AG09319 (cell line): ENCODE measurements at regions not wholly inside any gene's neighbourhood (a gene's known extent, or its start where the extent isn't known, plus 50 kb on each side); places are given as distances from the start of the nearest gene placed in this dataset.

Experiments
- DNase-seq: peaks from one replicate; pipeline ENCODE4 v3.0.0-alpha.2; 2010; ENCODE audit warnings: low read depth; ENCODE audit errors: extremely low read depth
- TF ChIP-seq, protein P1 (sequence below): IDR thresholded peaks from 2 replicates; pipeline ENCODE4 v1.5.1; 2011; ENCODE audit warnings: low read depth, mild to moderate bottlenecking, inconsistent platforms, low read length, moderate library complexity

DNA sequence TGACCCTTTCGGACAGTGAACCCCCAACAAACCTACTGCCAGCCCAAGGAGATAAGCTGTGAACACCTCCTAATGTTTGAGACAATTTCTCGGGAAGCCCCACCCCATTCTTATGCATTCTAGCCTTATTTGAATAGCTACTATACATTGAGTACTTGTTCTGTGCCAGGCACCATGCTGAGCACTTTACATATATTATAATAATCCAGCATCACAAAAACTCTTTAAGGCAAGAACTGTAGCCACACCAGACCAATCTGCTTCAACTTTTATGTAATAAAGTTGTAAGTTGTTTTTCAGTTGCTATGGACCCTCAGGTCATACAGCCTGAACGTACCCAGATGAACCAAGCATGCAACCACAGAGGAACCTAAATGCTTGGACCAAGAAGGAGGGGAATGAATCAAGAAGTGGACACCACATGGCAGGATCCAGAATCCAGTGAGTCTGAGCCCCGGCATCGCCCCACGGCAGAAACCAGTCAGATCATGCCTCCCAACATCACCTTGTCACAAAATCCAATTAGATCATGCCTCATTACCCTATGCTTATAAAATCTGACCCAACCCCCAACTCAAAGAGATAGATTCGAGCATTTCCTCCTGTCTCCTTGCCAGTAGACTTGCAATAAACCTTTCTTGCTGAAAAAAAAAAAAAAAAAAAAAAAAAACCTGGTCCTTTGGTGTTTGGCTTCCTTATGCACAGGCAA, 225.0 kb downstream of the QDPR start:
- DNase-seq = no peak
- TF ChIP-seq, protein P1, sequence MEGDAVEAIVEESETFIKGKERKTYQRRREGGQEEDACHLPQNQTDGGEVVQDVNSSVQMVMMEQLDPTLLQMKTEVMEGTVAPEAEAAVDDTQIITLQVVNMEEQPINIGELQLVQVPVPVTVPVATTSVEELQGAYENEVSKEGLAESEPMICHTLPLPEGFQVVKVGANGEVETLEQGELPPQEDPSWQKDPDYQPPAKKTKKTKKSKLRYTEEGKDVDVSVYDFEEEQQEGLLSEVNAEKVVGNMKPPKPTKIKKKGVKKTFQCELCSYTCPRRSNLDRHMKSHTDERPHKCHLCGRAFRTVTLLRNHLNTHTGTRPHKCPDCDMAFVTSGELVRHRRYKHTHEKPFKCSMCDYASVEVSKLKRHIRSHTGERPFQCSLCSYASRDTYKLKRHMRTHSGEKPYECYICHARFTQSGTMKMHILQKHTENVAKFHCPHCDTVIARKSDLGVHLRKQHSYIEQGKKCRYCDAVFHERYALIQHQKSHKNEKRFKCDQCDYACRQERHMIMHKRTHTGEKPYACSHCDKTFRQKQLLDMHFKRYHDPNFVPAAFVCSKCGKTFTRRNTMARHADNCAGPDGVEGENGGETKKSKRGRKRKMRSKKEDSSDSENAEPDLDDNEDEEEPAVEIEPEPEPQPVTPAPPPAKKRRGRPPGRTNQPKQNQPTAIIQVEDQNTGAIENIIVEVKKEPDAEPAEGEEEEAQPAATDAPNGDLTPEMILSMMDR = no peak

DNA sequence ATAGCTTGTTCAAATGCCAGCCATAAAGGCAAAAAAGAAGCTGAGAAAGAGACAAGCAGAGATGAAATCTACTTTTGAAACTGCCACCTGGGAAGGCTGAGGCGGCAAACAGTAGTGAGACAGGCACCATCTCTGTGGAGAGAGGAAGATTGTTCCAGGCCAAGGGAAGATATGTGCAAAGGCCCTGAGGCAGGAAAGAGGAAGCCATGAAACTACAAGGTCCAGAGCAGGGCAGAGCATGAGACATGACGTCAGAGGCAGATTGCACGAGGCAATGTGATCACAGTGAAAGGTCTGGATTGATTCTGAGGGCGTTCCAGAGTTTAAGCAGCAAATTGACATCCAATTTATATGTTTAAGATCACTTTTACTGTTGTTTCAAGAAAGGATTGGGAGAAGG, 226.1 kb downstream of the QDPR start:
- TF ChIP-seq, protein P1 = no peak
- no peak for DNase-seq

DNA sequence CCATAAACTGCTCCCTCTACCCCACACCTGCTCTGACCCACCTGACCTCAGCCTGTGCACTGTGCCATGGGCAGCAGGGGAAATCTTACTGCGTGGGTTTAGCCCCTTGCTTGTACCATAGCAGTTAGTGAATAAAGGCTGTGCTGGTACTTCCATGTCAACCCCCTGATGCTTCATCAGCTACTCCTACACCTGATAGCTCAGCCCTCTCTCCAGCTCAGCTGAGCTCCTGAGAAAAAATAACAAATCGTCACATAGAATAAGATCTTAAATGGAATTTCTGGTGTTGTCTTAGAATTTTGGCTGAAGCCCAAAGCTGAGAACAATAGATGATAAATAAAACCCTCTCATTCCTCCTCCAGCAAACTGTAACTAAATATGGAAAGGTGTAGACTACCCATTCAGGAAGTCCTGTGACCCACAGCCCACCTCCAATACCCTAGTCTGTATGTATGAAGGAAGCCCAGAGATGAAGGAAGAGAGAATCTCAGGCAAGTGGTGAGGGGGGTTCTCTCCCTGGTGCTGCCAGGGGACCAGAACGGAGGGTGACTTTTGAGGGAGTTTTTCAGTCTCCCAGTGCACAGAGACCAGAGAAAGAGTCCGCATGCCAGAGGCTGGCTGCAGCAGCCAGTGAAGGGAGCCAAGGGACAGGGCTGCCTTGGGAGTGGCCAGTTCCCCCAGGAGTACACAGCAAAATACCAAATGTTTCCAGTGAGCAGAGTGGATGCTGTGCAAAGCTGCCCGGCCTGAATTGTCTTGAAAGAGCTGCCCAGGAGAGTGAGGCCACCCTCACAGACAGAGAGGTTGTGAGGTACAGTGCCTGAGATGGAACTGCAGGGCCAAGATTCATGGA, 227.3 kb downstream of the QDPR start:
- TF ChIP-seq, protein P1 = no peak
- no peak for DNase-seq

DNA sequence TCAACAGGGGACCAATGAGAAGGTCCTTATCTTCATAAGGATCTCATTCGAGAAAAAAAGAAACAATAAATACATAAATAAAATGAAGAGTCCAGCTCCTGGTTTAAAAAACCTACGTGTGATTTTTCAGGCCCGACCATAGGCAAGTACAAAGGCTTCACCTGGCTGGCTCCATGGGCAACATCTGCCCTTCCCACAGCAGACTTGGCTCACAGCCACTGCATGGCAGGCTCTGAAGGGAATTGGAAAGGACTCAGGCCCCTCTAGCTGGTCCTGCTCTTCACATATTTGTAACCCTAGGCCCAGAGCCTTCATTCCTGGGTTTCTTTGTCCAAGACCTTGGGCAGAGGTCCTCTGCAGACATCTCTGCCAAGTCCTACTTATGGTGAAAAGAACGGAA, 228.1 kb downstream of the QDPR start:
- no peak for DNase-seq
- TF ChIP-seq, protein P1 = no peak

DNA sequence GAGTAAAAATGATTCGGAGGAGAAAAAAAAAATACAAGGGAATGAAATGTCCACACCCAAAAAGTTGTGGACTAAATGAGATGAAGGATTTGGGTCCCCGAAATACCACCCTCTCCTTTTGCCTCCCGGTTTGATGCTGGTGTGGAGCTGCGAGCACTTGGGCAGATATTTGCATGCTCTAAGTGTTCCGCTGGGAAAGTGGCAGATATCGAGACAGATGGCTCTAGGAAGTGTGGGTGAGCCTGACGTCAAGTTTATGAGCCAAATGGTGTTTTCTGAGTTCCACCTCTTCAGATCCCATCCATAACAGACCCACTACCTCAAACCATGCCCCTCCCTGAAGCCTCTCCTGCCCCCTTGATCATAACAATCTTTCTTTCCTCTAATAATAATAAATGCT, 228.6 kb downstream of the QDPR start:
- DNase-seq = no peak
- TF ChIP-seq, protein P1 = no peak

DNA sequence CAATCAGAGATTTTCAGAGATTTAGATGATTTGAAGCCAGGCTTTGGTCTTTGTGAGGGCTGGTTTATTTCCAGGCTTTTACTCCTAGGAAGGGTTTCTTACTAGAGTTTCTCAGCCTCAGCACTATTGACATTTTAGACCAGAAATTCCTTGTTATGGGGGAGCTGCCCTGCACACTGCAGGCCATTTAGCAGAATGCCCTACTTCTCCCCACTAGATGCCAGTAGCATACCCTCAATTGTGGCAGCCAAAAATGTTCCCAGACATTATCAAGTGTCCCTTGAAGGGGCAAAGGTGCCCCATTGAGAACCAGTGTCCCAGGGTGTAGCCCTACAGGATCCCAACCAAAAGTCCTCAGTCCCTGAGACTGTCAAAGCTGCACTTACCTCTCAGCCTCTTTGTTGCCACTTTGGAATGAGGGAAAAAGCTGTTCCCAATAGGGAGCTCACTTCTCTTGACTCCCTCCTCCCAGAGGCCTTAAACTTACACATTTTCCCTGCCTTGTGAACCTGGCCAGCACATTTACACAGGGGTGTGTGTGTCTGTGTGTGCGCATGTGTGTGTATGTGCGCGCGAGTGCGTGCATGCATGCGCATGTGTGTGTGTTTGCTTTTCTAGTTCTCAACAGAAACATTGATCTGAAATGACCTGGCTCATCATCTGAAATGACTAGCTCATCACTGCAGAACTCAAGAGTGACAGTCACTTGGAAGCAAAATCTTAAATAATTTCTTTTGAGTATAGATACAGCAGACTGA, 231.4 kb downstream of the QDPR start:
- no peak for DNase-seq
- TF ChIP-seq, protein P1 = no peak

DNA sequence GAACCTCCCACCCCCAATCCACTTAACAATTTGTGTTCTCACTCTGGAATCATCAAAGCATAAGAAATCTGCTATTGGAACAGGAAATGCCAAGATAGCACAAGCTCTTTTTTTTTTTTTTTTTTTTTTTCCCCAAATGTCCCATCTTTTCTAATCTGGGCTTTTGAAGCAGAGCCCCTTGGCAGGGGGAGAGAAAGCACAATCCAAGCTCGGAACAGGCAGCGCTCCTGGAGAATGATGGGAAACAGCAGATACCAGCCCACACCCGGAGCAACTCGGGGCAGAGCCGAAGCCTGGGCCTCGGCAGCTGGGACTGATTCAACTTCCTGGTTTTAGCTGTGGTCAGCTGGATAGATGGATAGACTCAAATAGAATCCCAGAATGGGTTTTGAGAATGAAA, 235.1 kb downstream of the QDPR start:
- DNase-seq = no peak
- TF ChIP-seq, protein P1 = no peak
